HL-60/S4 treated with phorbol 12-myristate 13-acetate at 8.2 ng/mL for 4 days and 3 days (cell line): ENCODE measurements at regions not wholly inside any gene's neighbourhood (a gene's known extent, or its start where the extent isn't known, plus 50 kb on each side); places are given as distances from the start of the nearest gene placed in this dataset.
"Not testable (repeated sequence)": the region's sequence is repeated elsewhere in the genome, so short reads cannot be mapped to it uniquely, and the experiment has no call there.

Experiments used
- in situ Hi-C: fragments of 300-500 bp; cut with MboI; formaldehyde crosslinking; loops from 2 replicates; pipeline ENCODE4 v1.15.0; 2022; ENCODE audit warnings: low sequenced_read_pairs

DNA sequence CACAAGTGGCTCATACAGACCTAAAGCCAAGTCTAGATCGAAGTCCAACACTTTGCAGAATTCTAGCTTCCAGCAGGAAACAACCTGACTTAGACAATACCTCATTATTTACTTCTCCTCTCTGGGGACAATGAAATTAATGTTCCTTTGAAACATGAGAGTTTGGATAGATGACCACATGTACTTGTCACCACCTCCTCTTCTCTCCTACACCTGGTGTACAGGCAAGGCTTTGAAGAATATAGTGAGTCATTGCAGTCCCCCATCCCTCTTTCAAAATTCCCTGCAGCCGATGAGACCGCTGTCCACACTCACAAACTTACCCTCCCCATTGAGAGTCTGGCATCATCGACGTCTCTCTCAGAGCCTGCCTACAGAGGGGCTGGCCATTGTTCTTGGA lies 189.0 kb upstream of the HES1 start:
- in situ Hi-C loops, result no loop called here

- in situ Hi-C loops, result no loop called here
Measured at GRCh38 chr3:193947596-193947995, 188.4 kb upstream of the HES1 start.

DNA sequence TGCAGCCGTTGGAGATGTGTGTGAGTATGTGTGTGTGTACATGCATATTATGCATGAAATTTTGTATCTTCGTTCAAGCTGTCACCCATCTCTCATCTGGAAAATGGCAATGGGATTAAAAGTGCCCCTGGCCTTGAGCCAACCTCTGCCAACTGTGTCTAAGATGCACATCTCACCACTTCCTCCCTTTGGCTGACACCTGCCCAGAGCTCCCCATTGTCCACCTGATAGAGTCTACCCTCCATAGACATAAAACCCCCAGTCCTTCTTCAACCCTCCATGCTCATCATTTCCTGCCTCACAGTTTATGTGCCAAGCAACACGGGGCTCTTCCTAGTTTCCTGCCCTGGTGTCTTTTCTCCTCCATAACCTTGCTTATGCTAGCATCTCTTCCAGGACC lies 187.5 kb upstream of the HES1 start:
- in situ Hi-C loops, result no loop called here

- in situ Hi-C loops, result no loop called here
Measured at GRCh38 chr3:193951859-193952258, 184.1 kb upstream of the HES1 start.

- in situ Hi-C loops, result no loop called here
Measured at GRCh38 chr3:193954752-193955151, 181.2 kb upstream of the HES1 start.

DNA sequence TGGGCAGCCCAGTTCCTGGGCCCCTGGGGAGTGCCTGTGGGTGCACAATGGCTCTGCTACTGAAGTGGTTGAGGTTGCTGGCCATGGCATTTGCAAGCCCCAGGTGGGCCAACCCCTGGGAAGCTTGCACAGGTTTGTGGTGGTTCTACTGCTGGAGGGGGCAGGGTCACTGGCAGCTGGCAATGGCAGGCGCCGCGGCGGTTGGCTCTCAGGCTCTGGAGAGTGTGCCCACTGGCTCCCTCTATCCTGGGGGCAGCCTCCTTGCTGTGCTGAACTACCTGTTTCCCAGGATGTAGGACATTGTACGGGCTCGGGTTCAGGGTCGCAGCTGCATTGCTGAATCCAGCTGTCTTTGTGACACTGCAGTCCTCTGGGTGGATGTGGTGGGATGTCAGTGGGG lies 180.2 kb upstream of the HES1 start:
- in situ Hi-C loops, result no loop called here

- in situ Hi-C loops, result no loop called here
Measured at GRCh38 chr3:193959861-193960260, 176.1 kb upstream of the HES1 start.

GRCh38 chr3:193960487-193961274 lies 175.3 kb upstream of the HES1 start:
- in situ Hi-C loops, result no loop called here

DNA sequence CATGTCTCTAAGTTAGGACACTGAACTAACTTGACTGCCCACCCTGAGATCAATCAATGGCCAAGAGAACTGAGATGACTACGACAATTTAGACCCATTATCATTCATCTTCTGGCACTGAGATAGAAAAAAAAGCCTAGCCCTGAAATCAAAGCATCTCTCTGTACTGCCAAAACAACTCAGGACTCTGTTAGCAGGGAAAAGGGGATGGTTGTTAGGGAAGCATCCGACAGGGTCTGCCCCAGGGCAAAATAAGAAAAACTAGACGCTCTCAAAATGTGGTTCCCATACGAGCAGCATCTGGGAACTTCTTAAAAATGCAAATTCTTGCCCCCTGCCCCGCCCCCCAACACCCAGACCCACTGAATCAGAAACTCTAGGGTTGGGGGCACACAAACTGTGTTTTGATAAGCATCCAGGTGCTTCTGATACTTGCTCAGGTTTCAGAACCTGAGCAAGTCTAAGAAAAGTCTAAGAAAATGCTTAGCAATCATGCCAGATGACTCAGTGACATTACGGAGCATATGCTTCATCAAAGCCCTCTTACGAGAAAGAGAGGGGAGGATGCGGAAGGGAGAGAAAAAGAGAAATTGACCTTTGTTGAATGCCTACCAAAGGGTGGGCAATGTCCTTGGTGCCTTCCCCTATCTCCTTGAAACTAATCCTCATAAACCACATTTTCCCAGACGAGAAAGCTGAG lies 172.8 kb upstream of the HES1 start:
- in situ Hi-C loops, result no loop called here

DNA sequence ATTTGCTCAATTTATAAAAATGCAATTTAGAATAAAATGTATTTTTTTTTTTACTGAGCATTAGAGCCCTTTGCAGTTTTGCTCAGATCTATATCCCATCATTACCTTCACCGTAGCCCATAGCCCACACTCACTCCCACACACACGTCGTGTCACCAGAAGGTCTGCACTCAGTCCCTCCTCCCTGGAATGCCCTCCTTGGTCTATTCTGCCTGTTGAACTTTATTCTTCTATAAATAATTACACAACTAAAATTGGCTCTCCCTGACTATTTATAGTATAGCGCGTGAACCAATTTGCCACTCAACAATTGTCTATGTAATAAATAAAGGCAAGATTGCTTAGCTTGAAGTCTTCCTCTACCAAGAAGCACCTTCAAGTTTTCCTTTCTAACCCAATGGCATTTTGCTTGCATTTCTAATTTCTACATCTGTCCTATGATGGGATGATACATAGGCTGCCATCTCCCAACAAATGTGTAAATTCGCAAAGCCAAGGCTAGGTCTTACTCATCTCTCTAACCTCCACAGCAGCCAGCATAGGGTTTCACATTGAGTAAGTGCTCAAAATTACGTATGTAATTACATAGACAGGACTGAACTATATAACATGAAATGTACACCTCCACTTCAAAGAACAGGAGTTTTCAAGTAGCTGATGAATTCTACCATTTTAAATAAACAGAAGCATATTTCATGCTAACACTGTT lies 172.0 kb upstream of the HES1 start:
- in situ Hi-C loops, result no loop called here

DNA sequence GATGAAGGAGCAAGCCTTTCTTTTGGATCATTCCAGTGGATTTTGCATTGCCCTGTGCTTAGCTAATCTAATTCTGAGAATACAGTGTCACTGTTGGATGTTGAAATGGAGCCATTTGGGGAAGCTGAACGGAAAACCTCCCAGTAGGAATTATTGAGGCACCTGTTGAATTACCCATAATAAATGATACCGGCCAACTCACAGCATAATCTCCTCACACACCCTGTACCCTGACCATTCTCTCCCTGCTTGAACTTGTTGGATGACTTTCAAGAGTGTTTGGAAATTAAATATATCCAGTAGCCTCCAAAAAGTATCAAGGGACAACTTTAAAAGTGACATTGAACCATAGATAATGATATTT lies 171.4 kb upstream of the HES1 start:
- in situ Hi-C loops, result no loop called here

DNA sequence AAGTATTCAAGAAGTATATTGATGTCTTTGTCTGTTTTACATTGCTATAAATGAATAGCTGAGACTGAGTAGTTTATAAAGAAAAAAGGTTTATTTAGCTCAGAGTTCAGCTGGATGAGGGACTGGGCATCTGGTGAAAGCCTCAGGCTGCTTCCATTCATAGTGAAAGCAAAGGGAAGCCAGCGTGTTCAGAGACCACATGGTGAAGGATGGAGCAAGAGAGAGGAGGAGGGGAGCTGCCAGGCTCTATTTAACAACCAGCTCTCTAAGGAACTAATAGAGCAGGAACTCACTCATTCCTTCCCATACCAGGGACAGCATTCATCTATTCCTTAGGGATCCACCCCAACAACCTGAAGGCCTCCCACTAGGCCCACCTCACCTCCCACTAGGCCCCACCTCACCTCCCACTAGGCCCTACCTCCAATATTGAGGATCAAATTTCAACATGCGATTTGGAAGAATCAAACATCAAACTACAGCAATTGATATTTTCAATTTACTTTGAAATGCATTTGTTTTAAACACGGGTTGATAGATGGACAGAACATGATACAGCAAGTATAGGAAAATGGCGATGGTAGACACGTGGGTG lies 167.5 kb upstream of the HES1 start:
- in situ Hi-C loops, result no loop called here

DNA sequence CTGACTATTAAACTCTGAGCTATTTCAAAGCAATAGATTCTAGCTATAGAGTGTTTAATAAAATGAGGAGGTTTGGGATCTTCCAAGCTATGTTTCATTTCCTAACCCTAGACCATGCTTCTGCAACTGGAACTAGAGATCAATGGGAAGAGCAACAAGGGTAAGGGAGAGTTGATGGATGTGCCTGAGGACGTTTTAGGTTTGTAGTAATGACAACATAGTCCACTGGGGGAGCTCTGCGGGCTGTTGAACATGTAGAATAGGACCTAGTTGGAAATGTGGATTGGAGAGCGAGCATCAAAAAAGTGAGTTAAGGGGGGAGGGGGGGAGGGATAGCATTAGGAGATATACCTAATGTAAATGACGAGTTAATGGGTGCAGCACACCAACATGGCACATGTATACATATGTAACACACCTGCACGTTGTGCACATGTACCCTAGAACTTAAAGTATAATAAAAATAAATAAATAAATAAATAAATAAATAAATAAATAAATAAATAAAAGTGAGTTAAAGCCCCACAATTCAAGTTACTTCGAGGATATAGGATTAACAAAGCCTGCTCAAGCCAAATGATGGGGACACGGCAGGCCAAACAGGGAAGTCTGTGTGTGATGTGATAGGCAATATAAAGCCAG lies 165.7 kb upstream of the HES1 start:
- in situ Hi-C loops, result not testable (repeated sequence)

GRCh38 chr3:193970773-193971206 lies 165.2 kb upstream of the HES1 start:
- in situ Hi-C loops, result no loop called here

DNA sequence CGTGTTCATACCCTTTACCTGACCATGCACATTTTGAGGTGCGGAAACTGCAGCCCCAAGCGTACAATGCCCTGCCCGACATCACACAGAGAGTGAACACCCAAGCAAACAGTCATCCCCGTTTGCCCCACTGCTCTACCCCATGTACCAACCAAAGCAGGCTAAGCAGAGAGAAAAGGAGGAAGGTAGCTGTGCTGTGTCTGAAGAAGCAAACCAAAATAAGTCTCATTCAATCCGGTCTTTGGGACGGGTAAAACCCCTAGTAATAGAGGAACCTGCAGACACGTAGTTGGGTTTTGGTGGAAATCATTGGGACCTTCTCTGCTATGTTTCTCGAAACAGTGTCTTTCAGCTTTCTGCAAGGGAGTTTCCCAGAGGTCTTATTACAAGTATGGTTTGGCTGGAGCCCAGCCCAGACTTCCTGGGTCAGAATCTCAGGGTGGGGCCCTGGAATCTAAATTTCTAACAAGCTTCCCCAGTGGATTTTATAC lies 164.6 kb upstream of the HES1 start:
- in situ Hi-C loops, result no loop called here

GRCh38 chr3:193971966-193972365 lies 164.0 kb upstream of the HES1 start:
- in situ Hi-C loops, result no loop called here

DNA sequence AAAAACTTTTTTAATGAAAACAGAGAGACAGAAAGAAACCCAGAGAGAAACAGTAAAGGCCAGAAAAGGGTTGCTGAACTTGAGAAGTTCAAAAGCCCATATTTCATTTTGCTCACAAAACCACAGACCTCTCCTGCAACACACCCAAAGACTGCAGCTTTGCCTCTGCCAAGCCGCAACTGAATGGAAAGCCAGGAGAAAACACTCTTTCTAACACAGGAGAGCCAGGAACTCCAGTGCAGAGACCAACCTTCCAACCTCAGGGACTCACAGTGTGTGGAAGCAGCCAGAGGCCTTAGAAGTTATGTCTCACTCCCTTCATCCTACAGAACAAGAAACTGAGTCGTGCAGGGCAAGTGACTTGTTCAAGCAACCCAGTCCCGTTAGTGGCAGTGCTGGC lies 163.1 kb upstream of the HES1 start:
- in situ Hi-C loops, result no loop called here

DNA sequence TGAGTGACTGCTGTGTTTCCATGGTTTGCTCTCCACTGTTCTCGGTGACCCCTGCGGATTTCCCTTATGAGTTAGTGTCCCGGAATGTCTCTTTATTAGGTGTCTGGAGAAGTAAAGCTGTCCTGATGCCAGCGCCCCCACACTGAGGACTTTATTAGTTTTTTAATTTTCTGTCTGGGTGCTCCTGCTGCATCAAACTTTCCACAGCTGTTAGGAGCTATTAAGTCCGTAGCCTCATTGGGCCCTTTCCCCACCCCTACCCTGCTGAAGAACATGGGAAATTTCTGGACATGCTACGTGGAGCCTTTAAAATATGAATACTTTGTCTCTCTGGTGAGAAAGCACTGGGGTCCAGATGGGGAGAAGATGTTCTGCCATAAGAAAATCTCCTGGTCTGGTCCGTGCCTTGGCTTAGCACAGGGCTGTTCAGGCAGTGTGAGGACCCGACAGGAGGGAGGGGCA lies 161.7 kb upstream of the HES1 start:
- in situ Hi-C loops, result no loop called here

DNA sequence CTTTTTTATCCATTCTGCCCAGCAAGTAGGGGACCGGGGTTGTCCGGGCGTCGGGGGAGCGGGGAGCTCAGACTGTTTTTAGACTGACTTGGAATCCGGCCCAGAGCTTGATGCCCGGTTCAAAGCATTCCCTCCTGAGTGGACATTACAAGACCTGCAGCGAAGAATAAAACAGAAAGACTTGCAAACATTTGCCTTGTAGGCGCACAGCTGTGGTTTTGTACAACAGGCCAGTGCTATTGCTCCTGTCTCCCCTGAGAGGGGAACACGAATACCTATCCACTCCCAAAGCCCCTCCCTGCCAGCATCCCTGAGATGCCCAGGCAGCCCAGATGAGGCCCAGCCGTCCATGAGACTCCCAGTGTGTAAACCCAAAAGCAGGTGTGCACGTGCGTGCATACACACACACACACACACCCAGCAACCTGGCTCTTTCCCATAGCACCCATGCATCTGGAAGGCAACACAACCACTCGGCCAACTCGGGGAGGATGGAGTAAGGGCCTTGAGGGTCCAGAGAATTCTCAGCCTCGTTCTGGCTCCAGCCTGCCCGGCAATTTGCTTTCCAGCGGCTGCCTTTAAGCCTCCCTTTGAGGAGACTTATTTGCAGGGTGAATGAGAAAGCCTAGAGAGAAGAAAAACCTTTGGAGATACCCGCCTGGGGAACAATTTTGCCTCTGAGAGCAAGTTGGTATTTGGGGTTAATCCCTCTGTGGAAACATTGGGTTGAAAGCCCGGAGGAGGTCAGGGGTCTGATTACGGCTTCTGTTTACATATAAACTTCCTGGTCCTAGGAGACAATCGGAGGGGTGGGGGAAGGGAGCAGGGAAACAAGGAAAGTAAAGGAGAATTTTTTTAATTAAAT lies 161.0 kb upstream of the HES1 start:
- in situ Hi-C loops, result no loop called here

DNA sequence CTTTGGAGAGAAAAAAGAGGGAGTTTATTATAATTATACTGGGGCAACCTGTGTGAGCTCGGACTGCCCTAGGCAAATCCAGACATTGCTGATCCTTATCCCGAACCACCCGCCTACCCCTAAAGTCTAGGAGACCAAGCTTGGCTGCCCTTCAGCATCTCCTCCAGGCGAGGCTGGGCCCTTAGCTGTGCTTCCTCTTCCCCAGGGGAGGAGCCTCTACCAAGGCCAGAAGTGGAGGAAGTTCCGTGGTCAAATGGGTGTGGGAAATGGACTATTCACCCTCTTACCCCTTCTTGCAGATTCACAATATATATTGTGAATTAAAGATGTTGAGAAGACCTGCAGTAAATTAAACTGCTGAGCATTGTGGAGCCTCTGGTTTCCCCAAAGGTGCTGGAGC lies 158.3 kb upstream of the HES1 start:
- in situ Hi-C loops, result no loop called here
